ENCODE measurements at regions not wholly inside any gene's neighbourhood (a gene's known extent, or its start where the extent isn't known, plus 50 kb on each side); places are given as distances from the start of the nearest gene placed in this dataset.

- WGBS, 2 experiments (ENCODE audit: insufficient coverage in 2 of 2) = 88 to 98% methylated on average over 11 of the region's 15 CpGs
- H3K27ac ChIP-seq (ENCODE audit: low read depth, low read length, severe bottlenecking) = no peak overlapping the region
- peaks cover 19% of the 10 kb centered on the region for H3K4me1 ChIP-seq (ENCODE audit: control insufficient read depth, insufficient read depth, low read length, poor library complexity, severe bottlenecking)
- no peaks in the 10 kb centered on the region for H3K9me3 ChIP-seq (ENCODE audit: control insufficient read depth, low read length)
- H3K36me3 ChIP-seq (ENCODE audit: control insufficient read depth, insufficient read depth, low read length) = peaks cover 30% of the 10 kb centered on the region
- no peak overlapping the region for H3K4me3 ChIP-seq (ENCODE audit: extremely low read depth, insufficient read depth, low read length, poor library complexity, severe bottlenecking)
Measured at GRCh38 chr16:27725236-27726000, 175.5 kb downstream of the KATNIP start.

DNA sequence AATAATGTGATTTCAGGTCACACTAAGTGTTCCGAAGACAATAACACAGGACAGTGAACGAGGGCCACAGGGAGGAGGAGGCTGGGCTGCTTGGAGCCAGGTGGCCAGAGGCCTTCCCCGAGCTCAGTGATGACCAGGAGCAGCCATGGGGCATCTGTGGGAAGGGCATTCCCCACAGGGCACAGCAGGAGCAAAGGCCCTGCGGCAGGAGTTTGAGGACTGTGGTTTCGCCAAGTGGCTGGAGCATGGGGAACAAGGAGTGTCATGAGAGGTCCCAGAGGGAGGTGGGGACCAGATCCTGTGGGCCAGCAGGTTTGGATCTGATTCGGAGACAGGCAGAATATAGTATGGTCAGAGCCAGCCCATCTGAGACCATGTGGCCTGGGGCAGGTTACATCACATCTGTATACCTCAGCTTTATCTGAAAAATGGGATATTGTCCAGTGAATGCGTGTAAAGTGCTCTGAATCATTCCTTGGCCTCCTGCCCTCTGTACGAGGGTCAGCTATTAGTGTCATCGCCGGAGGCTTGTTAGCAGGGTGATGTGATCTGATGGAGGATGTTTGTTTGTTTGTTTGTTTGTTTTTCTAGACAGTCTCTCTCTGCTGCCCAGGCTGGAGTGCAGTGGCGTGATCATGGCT is 176.8 kb downstream of the KATNIP start:
- 94 to 97% methylated on average over 10 to 11 of the region's 11 CpGs for WGBS, 2 experiments (ENCODE audit: insufficient coverage in 2 of 2)
- Histone ChIP-seq H3K4me3 (ENCODE audit: extremely low read depth, insufficient read depth, low read length, poor library complexity, severe bottlenecking) (no peak overlapping the region), H3K4me1 (ENCODE audit: control insufficient read depth, insufficient read depth, low read length, poor library complexity, severe bottlenecking) (peaks cover 14% of the 10 kb centered on the region), H3K9me3 (ENCODE audit: control insufficient read depth, low read length) (no peaks in the 10 kb centered on the region), H3K27ac (ENCODE audit: low read depth, low read length, severe bottlenecking) (no peak overlapping the region), H3K36me3 (ENCODE audit: control insufficient read depth, insufficient read depth, low read length) (peaks cover 26% of the 10 kb centered on the region)

- H3K36me3 ChIP-seq (ENCODE audit: control insufficient read depth, insufficient read depth, low read length) = peaks cover 21% of the 10 kb centered on the region
- no peak overlapping the region for H3K4me3 ChIP-seq (ENCODE audit: extremely low read depth, insufficient read depth, low read length, poor library complexity, severe bottlenecking)
- no peak overlapping the region for H3K27ac ChIP-seq (ENCODE audit: low read depth, low read length, severe bottlenecking)
- peaks cover 12% of the 10 kb centered on the region for H3K4me1 ChIP-seq (ENCODE audit: control insufficient read depth, insufficient read depth, low read length, poor library complexity, severe bottlenecking)
- H3K9me3 ChIP-seq (ENCODE audit: control insufficient read depth, low read length) = no peaks in the 10 kb centered on the region
- 90 to 93% methylated on average over 6 of the region's 6 CpGs for WGBS, 2 experiments (ENCODE audit: insufficient coverage in 2 of 2)
Measured at GRCh38 chr16:27727941-27728340, 178.0 kb downstream of the KATNIP start.

DNA sequence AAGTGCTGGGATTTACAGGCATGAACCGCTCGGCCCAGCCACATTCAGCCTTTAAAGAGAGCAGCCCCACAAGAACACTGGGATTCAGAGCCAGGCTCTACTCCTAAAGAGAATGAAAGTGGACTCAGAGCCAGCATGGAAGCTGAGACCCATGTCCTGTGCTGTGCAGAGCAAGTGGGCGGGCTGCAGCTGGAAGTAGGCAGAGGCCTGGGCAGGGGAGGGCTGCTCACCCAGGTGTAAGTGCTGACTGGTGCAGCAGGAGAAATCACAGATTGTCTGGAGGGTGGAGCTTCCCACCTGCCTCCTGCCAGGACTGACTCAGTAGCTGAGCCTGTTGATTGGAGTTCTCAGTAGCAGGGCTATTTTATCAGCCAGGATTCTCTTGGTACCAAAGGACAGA is 178.7 kb downstream of the KATNIP start:
- Histone ChIP-seq H3K36me3 (ENCODE audit: control insufficient read depth, insufficient read depth, low read length) (peaks cover 18% of the 10 kb centered on the region), H3K27ac (ENCODE audit: low read depth, low read length, severe bottlenecking) (no peak overlapping the region), H3K4me3 (ENCODE audit: extremely low read depth, insufficient read depth, low read length, poor library complexity, severe bottlenecking) (no peak overlapping the region), H3K4me1 (ENCODE audit: control insufficient read depth, insufficient read depth, low read length, poor library complexity, severe bottlenecking) (peaks cover 8% of the 10 kb centered on the region), H3K9me3 (ENCODE audit: control insufficient read depth, low read length) (no peaks in the 10 kb centered on the region)
- WGBS, 2 experiments (ENCODE audit: insufficient coverage in 2 of 2) = 93 to 100% methylated on average over 2 to 3 of the region's 3 CpGs

DNA sequence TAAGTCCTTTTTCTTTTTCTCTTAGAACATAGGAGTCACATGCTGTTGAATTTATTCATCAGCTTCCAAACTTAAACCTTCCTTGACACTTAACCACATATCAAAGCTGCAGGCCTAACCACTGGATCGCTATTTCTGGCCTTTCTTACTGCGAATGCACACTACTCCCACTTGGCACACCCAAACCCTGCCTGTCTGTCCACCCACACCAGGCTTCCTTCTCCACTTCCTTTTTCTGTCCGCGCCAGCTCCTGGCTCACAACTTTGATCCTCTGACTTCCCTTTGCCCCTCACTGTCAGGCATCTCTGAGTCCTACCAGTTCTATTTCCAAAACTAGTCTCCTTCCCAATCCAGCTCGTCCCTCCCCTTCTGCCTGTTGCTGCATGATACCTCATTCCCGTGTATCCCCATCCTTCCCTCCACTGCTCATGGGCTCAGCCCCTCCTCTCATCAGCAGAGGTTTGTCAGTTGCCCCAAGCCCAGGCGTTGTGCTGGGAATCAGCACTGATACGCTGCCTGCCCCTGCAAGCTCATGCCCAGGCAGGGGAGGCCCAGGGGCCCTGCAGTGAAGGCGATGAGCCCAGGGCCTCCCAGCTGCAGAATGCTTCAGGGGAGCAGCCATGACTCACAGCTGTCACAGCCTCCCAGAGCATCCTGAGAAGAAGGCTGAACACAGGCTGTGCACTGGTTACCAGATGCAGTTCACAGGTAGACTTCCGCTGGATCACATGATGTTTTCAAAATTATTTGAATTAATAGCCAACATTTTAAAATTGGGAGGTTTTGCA is 179.8 kb downstream of the KATNIP start:
- Histone ChIP-seq H3K27ac (ENCODE audit: low read depth, low read length, severe bottlenecking) (no peak overlapping the region), H3K4me1 (ENCODE audit: control insufficient read depth, insufficient read depth, low read length, poor library complexity, severe bottlenecking) (no peaks in the 10 kb centered on the region), H3K9me3 (ENCODE audit: control insufficient read depth, low read length) (no peaks in the 10 kb centered on the region), H3K36me3 (ENCODE audit: control insufficient read depth, insufficient read depth, low read length) (peaks cover 18% of the 10 kb centered on the region), H3K4me3 (ENCODE audit: extremely low read depth, insufficient read depth, low read length, poor library complexity, severe bottlenecking) (no peak overlapping the region)
- 83 to 95% methylated on average over 8 to 9 of the region's 10 CpGs for WGBS, 2 experiments (ENCODE audit: insufficient coverage in 2 of 2)

DNA sequence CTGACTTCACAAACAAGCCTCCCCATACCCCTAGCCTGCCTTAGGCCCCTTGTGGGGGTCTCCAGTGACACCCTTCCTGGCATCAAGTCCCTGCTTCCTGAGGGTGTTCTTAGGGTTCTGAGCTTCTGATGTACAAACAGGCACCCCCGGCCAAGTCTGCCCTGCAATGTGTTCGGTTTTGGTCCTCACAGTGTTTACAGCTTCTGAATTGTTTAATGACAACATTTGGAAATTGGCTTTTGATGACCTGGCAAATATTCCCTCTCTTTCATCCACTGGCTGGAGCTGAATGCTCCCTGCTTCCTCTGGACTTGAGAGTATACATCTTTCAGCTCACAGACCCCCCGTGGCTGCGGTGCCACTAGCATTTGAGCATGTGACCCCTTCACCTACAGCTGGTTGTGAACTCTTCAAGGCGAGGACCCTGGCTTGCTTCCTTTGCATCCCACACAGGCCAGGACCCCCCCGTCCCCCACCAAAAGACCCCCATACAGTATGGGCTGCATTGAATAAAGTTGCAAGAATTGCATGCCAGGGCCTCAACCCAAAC is 180.8 kb downstream of the KATNIP start:
- H3K9me3 ChIP-seq (ENCODE audit: control insufficient read depth, low read length) = no peaks in the 10 kb centered on the region
- H3K4me1 ChIP-seq (ENCODE audit: control insufficient read depth, insufficient read depth, low read length, poor library complexity, severe bottlenecking) = no peaks in the 10 kb centered on the region
- no peak overlapping the region for H3K4me3 ChIP-seq (ENCODE audit: extremely low read depth, insufficient read depth, low read length, poor library complexity, severe bottlenecking)
- no peak overlapping the region for H3K27ac ChIP-seq (ENCODE audit: low read depth, low read length, severe bottlenecking)
- WGBS, 2 experiments (ENCODE audit: insufficient coverage in 2 of 2) = 98 to 100% methylated on average over 5 of the region's 6 CpGs
- peaks cover 15% of the 10 kb centered on the region for H3K36me3 ChIP-seq (ENCODE audit: control insufficient read depth, insufficient read depth, low read length)

DNA sequence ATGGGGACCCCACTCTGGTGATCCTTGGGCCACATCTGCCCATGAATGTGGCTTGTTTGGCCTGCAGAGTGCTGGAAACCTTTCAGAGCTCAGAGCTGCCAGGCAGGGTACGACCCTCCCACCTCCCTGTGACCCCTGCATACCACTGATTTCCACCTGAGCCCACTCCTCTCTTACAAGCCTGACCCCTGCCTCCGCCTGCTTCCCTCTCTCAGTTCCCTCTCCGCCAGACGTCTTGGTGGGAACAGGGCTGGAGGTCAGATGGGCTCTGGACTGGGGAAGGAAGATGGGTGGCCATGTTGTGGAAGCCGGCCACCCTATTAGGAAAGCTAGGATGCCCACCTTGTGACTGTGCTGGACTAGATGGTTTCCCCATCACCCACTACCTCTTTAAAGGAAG is 185.1 kb downstream of the KATNIP start:
- WGBS, 2 experiments (ENCODE audit: insufficient coverage in 2 of 2) = 86 to 100% methylated on average over 1 to 2 of the region's 5 CpGs

DNA sequence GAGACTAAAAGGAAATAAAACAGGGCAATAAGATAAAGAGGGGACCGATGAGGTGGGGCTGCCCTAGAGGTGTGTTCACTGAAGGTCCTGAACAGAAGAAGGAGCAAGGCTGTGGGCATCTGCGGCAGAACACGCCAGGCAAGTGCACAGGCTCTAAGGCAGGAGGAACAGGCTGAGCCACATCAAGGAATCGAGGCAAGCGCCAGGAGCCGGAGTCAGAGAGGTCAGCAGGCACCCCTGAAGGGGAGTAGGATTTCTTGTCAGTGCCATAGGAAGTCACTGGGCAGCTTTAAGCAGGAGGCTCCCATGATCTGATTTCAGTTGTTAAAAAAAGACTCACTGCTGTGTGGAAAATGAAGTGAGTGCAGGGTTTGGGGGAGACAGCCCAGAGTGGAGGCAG is 186.5 kb downstream of the KATNIP start:
- 97% methylated on average over 6 of the region's 6 CpGs for WGBS, 2 experiments (ENCODE audit: insufficient coverage in 2 of 2)
- H3K4me3 ChIP-seq (ENCODE audit: extremely low read depth, insufficient read depth, low read length, poor library complexity, severe bottlenecking) = no peak overlapping the region
- H3K36me3 ChIP-seq (ENCODE audit: control insufficient read depth, insufficient read depth, low read length) = peaks cover 7% of the 10 kb centered on the region
- H3K4me1 ChIP-seq (ENCODE audit: control insufficient read depth, insufficient read depth, low read length, poor library complexity, severe bottlenecking) = no peaks in the 10 kb centered on the region
- no peak overlapping the region for H3K27ac ChIP-seq (ENCODE audit: low read depth, low read length, severe bottlenecking)
- H3K9me3 ChIP-seq (ENCODE audit: control insufficient read depth, low read length) = no peaks in the 10 kb centered on the region

More for the DNA sequence above, 185.1 kb downstream of the KATNIP start:
- no peaks in the 10 kb centered on the region for H3K9me3 ChIP-seq (ENCODE audit: control insufficient read depth, low read length)
- peaks cover 4% of the 10 kb centered on the region for H3K36me3 ChIP-seq (ENCODE audit: control insufficient read depth, insufficient read depth, low read length)
- H3K4me1 ChIP-seq (ENCODE audit: control insufficient read depth, insufficient read depth, low read length, poor library complexity, severe bottlenecking) = no peaks in the 10 kb centered on the region
- no peak overlapping the region for H3K27ac ChIP-seq (ENCODE audit: low read depth, low read length, severe bottlenecking)
- no peak overlapping the region for H3K4me3 ChIP-seq (ENCODE audit: extremely low read depth, insufficient read depth, low read length, poor library complexity, severe bottlenecking)

- WGBS, 2 experiments (ENCODE audit: insufficient coverage in 2 of 2) = 85 to 90% methylated on average over 10 of the region's 11 CpGs
- Histone ChIP-seq H3K9me3 (ENCODE audit: control insufficient read depth, low read length) (no peaks in the 10 kb centered on the region), H3K27ac (ENCODE audit: low read depth, low read length, severe bottlenecking) (no peak overlapping the region), H3K4me1 (ENCODE audit: control insufficient read depth, insufficient read depth, low read length, poor library complexity, severe bottlenecking) (no peaks in the 10 kb centered on the region), H3K36me3 (ENCODE audit: control insufficient read depth, insufficient read depth, low read length) (peaks cover 7% of the 10 kb centered on the region), H3K4me3 (ENCODE audit: extremely low read depth, insufficient read depth, low read length, poor library complexity, severe bottlenecking) (no peak overlapping the region)
Measured at GRCh38 chr16:27737513-27737912, 187.6 kb downstream of the KATNIP start.
